GM18505 (cell line): ENCODE measurements at regions not wholly inside any gene's neighbourhood (a gene's known extent, or its start where the extent isn't known, plus 50 kb on each side); places are given as distances from the start of the nearest gene placed in this dataset.
"Not testable (repeated sequence)": the region's sequence is repeated elsewhere in the genome, so short reads cannot be mapped to it uniquely, and the experiment has no call there.

ENCODE experiments used
- ATAC-seq: cut with Tn5 transposase; IDR thresholded peaks from one replicate; pipeline ENCODE4 v1.9.1; 2021; ENCODE audit not compliant: unreplicated experiment
- POLR2A ChIP-seq: IDR thresholded peaks from 4 replicates; pipeline ENCODE4 v1.6.1; 2011; ENCODE audit warnings: borderline replicate concordance; ENCODE audit not compliant: insufficient read depth, insufficient read length; ENCODE audit errors: extremely low read depth

GRCh38 chr16:66255647-66256046 is 110.8 kb upstream of the CDH5 start:
- TF ChIP-seq POLR2A = no peak
- ATAC-seq = no peak

DNA sequence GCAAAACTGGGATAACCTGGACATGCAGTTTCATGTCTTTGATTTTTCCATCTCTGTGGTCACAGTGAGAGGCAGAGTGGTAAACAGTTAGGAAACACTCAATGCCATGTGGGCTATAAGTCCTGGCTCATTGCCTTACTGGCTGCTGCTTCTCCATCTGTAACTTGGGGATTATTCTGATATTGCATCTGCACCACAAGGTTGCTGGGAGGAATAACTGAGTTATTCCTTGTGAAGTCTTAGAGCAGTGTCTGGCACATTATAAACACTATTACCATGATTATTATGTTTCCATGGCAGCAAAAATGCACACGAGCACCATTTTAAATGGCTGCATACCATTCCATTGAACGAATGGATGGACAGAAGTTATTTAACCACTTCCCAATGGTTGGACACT is 111.7 kb upstream of the CDH5 start:
- no peak for ATAC-seq
- no peak for TF ChIP-seq POLR2A

- no peak for ATAC-seq
- no peak for TF ChIP-seq POLR2A
Measured at GRCh38 chr16:66254106-66254505, 112.4 kb upstream of the CDH5 start.

GRCh38 chr16:66251476-66252160 is 114.9 kb upstream of the CDH5 start:
- no peak for ATAC-seq
- TF ChIP-seq POLR2A = no peak

DNA sequence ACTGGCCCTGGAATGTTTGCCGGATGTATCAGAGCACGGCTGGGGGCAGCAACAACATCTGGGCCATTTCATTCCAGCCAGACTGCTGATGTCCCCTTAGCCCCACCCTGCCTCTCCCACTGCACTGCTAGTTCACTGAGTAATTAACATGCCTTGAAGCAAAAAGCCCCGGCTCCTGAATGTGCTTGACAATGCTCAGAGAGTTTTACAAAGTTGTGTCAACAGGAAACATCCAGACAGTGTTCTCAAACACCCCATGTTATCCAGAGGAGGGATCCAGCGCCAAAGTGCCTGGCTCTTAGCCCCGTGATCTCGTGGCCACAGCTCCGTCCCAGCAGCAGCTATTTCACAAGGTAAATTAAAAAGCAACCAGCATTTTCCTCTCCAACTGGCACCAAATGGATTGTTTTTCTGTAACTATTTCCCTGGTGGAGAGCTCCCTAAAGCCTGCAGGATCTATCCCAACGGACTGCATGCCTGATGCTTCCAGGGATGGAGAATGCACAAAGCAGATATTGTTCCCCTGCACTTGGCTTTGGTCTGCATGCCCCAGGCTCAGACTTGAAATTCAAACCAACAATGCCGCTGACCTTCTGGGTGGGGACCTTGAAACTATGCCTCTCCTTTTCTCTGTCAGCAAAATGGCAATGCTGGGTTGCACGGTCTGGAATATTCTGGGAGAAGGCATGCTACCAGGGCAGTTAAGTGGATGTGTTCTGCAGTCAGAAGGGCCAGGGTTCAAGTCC is 115.6 kb upstream of the CDH5 start:
- ATAC-seq = no peak
- no peak for TF ChIP-seq POLR2A

- ATAC-seq = no peak
- TF ChIP-seq POLR2A = no peak
Measured at GRCh38 chr16:66247516-66248481, 118.7 kb upstream of the CDH5 start.

GRCh38 chr16:66245868-66246267 is 120.6 kb upstream of the CDH5 start:
- TF ChIP-seq POLR2A = no peak
- no peak for ATAC-seq

GRCh38 chr16:66245072-66245471 is 121.4 kb upstream of the CDH5 start:
- ATAC-seq = no peak
- TF ChIP-seq POLR2A = no peak

DNA sequence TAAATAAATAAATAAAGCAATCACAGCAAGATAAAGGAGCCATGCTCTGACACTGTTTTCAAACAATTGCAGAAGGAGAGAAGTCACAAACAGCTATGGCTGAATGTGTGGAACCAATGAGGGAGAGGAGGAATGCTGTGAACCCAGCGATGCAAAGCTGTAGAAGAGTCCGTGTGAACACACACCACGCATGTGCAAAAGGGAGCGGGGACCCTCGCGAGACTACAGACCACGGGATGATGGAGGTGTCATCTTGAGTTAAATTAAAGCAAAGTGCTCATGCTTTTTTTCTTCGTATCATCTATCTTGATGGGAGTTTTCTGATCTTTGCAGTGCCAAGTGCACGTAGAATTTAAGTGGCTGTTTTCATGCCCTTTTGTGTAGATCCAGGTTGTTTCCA is 123.8 kb upstream of the CDH5 start:
- TF ChIP-seq POLR2A = no peak
- no peak for ATAC-seq

DNA sequence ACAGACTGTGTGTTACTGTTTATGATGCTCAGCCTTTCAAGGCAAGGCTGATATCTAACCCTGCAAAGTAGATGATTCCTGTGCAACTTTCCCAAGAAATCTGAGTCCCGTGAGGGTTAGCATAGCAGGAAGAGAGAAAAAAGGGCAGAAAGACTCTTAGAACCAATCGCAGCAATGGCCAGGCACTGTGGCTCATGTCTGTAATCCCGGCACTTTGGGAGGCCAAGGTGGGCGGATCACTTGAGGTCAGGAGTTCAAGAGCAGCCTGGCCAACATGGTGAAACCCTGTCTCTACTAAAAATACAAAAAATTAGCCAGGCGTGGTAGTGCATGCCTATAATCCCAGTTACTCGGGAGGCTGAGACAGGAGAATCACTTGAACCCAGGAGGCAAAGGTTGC is 124.3 kb upstream of the CDH5 start:
- ATAC-seq = not testable (repeated sequence)

- no peak for ATAC-seq
- no peak for TF ChIP-seq POLR2A
Measured at GRCh38 chr16:66240631-66241395, 125.7 kb upstream of the CDH5 start.

DNA sequence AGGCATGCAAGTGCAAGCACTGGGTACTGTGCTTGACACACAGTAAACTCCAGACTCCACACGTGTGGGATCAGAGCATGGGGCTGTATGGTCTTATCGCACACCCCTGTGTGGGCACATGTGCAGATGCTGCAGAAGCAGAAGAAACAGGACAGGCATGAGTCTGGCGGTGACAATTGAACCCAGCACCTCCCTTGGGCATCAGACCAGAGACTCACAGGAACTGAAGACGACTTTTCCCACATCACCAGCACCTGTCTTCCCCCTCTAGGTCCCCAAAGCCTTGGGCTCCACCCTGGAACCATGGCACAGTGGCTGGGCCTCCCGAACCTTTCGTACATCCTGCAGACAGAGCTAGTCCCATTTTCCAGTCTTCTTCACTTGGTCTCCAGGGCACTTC is 126.4 kb upstream of the CDH5 start:
- no peak for ATAC-seq
- TF ChIP-seq POLR2A = no peak

- ATAC-seq = no peak
- TF ChIP-seq POLR2A = no peak
Measured at GRCh38 chr16:66238696-66239095, 127.8 kb upstream of the CDH5 start.
